ENCODE measurements at regions not wholly inside any gene's neighbourhood (a gene's known extent, or its start where the extent isn't known, plus 50 kb on each side); places are given as distances from the start of the nearest gene placed in this dataset.

GRCh38 chr15:60079210-60079609, 75.1 kb downstream of the FOXB1 start:
- TF ChIP-seq POLR2A (IDR thresholded peaks at IDR 0.05; ENCODE audit: low read depth) (no peak), CTCF (IDR thresholded peaks at IDR 0.05) (no peak), POLR2AphosphoS5 (IDR thresholded peaks at IDR 0.05) (no peak), EP300 (IDR thresholded peaks at IDR 0.05) (no peak)
